GM18511 (cell line): ENCODE measurements at regions not wholly inside any gene's neighbourhood (a gene's known extent, or its start where the extent isn't known, plus 50 kb on each side); places are given as distances from the start of the nearest gene placed in this dataset.
A peak's percentile ranks its signal among the peaks of the same experiment; 100 is the strongest.
"Not testable (repeated sequence)": the region's sequence is repeated elsewhere in the genome, so short reads cannot be mapped to it uniquely, and the experiment has no call there.

ENCODE experiments used
- ATAC-seq: cut with Tn5 transposase; IDR thresholded peaks from one replicate; pipeline ENCODE4 v1.9.1; 2021; ENCODE audit warnings: mild to moderate bottlenecking, moderate library complexity; ENCODE audit not compliant: unreplicated experiment

DNA sequence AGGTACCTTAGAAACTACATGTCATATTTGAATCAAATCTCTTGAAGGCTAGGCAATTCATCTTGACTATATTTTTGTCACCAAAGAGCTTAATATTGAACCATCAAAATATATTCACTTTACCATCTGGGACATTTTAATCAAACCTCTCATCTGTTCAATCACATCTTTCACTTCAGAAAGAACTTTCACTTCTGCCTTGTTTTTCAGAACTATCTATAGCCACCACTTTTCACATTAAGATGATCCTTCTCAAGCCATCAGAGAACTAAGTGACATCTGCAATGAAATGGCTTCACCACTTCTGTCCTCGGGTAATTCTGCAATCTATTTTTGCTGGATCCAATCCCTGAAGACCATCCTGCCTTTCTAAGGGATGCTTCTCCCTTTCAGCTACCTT is 57.8 kb downstream of the OR2B2 start:
- no peak for ATAC-seq

DNA sequence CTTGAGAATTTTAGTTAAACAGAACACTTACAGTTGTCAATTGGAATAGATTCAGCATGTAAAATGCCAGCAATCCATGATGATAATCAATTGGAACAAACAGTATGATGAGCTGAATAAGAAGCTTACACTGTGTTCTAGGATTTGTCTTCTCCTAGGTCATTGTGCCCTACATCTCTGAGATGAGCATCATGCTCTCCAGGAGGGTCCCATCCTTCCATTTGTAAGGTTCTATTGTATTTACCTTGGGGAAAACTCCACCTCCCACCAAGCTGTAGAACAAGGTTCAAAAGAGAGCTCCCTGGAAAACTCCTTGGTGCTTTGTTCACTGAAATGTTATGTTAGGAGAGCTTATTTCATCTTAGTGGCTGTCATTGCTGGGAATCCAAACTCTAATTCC is 60.8 kb downstream of the OR2B2 start:
- ATAC-seq, result no peak

DNA sequence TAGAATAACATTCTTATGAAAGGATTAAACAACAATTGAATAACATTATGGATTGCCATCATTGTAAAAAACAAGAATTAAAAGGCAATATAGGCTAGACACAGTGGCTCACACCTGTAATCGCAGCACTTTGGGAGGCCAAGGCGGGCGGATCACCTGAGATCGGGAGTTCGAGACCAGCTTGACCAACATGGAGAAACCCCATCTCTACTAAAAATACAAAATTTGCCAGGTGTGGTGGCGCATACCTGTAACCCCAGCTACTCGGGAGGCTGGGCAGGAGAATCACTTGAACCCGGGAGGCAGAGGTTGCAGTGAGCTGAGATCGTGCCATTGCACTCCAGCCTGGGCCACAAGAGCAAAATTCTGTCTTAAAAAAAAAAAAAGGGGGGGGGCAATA is 63.2 kb downstream of the OR2B2 start:
- not testable (repeated sequence) for ATAC-seq

DNA sequence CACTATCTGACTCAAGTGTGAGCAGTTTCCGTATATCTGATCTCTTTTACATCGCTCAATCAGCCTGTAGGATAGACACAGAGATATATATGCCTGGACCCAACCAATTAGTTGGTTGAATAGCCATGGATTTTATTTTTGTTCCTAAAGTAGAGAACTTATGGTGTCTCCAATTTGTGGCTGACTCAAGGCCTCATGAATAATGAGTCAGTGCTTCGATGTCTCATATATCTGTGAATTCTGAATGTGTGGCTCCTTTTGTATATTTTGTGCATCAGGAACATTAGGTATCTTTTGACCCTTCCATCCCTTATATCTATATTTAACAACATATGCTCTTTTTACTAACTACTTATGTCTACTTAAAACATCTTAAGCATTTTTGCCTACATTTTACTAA is 64.5 kb downstream of the OR2B2 start:
- ATAC-seq, result no peak

DNA sequence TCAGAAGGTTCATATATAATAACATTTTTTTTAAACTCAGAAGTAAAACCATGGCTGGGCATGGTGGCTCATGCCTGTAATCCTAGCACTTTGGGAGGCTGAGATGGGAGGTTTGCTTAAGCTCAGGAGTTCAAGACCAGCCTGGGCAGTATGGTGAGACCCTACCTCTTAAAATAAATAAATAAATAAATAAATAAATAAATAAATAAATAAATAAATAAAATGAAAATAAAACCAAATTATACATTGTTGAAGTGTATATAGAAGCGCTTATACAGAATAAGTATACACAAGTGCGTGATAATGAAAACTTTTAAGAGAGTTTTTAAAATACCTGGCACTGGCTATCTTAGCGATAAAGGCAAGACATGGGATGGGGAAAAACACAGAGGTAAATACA is 71.6 kb downstream of the OR2B2 start:
- no peak for ATAC-seq

DNA sequence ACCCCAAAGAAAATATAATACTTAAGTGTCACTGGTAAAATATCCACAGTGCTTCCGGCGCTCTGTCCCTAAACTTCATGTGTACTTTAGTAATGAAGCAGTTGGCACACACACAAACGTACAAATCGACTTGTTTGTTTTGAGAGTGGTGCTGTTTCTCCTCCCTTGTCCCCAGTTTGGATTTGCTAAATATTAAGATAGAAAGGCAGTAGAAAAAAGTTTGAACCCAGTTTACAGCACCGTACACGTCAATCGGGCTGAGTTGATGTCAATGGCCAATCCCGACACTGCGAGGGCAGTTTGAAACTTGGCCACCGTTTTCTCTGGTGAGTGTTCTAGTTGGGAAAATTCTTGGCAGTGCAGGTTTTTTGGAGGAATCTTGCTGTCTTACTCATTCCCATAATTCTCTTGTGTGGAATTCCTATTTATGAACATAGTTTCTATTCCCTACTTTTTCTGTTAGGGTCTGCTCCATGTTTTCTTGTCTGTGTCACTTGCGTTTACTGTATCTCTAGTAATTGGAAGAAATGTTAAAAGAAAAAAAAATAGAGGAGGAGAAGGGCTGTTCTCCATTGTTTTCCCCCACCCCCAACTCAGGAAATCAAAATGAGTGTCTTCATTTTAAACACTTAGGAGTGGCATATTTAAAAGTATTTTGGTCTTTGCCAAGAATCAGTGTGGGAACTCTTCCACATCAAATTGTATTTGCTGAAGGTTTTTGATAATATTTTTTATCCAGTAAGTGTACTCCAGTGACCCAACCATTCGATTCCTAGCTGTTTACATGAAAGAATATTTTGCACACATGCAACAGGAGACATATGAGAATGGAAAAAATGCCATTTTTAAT is 72.3 kb downstream of the OR2B2 start:
- no peak for ATAC-seq

DNA sequence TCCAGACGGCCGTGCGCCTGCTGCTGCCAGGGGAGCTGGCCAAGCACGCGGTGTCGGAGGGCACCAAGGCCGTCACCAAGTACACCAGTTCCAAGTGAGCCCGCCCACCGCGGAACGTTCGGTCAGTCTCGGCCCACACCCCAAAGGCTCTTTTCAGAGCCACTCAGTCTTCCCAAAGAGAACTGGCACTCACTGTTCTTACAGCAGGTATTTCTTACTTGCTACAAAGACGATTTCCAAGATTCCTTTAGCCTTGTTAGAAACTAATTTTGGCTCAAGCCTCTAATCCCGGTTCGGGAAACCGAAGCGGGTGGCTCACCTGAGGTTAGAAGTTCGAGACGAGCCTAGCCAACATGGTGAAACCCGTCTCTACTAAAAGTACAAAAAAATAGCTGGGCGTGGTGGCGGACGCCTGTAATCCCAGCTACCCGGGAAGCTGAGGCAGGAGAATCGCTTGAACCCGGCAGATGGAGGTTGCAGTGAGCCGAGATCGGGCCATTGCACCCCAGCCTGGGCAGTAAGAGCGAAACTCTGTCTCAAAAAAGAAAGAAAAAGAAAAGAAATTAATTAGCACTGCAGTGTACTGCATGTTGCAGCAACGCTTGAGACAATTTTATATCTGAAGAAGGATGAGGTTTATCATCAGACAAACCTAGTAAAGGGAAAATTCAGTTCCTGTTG is 73.1 kb downstream of the OR2B2 start:
- ATAC-seq, result peak; percentile 20

DNA sequence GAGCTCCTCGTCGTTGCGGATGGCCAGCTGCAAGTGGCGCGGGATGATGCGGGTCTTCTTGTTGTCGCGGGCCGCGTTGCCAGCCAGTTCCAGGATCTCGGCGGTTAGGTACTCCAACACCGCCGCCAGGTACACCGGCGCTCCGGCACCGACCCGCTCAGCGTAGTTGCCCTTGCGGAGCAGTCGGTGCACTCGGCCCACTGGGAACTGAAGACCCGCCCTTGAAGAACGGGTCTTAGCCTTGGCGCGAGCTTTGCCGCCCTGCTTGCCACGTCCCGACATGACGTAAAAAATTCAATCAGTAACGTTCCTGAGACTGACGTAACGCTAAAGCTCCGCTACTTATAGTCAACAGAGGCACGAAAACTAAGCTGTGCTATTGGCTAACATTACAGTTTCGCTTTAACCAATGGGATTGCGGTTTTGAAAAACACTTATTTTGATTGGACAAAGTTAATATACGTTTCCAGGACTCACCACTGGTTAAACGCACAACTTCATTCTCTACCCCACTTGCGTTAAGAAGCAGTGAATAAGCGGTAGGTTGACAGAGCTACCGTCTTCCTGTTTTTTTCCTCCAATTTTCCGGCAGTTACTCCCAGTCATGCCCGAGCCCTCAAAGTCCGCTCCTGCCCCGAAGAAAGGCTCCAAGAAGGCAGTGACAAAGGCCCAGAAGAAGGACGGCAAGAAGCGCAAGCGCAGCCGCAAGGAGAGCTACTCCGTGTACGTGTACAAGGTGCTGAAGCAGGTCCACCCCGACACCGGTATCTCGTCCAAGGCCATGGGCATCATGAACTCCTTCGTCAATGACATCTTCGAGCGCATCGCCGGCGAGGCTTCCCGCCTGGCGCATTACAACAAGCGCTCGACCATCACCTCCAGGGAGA is 73.9 kb downstream of the OR2B2 start:
- ATAC-seq, result peak; percentile 82

DNA sequence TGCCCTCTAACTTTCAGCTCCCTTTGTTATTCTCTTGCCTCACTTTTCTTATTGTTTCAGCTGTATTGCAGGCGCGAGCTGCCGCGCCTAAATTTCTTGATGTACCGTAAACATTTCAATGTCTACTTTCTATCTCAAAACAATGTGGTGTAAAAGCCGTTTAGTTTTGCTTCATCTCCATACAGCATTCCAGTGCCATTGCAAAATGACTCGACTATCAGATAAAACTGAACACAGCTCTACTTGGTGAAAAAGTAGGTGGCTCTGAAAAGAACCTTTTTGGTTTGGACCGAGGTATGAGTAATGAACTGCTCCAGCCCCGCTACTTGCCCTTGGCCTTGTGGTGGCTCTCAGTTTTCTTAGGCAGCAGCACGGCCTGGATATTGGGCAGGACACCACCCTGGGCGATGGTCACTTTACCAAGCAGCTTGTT is 74.6 kb downstream of the OR2B2 start:
- ATAC-seq, result no peak

DNA sequence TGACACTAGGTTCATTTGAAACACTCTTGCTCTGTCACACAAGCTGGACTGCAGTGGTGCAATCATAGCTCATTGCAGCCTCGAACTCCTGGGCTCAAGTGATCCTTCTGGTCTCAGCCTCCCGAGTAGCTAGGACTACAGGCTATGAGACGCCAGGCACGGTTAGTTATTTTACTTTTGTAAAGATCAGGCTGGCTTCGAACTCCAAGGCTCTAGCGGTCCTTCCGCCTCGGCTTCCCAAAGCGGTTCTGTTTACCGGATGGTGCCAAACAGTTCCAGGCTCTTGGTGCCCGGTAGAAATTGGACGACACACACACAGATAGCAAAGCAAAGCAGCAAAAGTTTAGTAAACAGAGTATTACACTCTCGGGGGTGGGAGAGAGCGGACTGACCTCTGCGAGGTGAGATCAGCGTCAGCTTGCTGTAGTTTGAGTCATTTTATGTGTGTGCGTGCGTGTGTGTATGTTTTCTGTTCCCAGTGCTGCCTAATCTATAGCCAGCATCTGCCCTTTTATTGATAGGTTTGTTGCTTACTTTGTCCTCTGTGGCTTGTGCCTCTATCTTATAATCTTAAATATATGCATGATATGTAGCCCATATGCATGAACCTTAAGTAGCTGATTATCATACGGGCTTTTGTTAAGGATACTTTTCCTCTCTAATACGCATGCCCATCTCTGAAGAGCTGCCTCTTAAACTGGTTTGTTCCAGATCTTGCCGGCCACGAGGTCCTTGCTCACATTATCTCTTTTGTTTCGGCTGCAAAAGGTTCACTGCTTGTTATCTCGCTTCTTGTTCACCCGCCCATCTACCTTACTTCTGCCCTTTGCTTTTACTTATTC is 75.2 kb downstream of the OR2B2 start:
- peak; percentile 40 for ATAC-seq

DNA sequence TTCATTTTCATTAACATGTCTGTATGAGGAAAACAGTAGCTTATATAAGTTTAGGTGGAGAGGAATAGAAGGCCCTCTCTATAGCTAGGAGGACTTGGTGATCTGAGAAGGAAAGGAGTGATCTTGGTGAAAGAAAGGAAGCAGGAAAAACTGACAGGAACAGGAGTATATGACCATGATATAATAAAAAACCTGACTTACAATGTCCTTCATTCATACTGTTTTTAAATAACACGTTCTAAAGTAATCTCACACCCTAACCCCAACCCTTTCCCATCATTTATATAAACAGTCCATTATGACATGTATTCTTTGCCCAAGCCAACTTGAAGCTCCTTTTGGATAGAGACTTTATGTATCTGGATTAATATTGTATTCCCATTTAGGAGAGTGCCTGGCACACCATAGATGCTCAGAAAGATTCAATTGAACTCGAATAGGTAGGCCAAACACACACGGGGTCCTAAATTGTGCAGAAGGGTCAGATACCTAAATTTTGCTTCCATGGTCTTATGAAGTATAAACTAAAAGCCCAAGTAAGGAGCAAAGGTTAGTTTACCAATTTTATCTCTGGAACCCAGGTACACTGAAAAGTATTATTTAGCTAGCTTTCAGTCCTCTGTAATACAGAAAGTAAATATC is 75.9 kb downstream of the OR2B2 start:
- ATAC-seq, result no peak

DNA sequence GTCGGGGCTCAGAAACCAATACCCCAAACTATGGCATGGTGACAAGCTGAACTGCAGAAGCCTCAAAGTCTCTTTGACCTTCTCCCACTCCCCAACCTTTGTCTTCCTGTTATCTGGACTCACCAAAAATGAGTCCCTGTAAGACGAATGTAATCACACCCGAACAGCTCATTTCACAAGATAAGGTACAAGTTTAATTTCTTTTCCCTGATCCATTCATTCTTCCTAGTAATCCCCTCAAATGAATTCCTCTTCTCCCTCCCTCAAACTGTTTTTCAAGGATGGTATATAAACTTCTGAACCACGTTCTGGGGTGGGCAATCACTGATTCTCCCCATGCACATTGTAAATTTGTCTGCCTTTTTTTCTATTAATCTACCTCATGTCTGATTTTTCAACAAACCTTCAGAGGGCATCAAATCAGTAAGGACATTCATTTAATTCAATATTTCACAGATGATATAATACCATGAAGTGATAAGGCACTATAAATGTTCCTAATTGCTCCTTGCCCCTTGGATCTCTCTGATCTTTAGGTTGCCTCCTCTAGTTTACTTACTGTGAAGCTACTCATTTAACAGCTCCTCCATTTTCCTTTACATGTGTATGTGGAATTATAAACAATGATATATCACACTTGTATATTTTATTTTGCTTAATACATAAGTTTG is 77.2 kb downstream of the OR2B2 start:
- no peak for ATAC-seq

DNA sequence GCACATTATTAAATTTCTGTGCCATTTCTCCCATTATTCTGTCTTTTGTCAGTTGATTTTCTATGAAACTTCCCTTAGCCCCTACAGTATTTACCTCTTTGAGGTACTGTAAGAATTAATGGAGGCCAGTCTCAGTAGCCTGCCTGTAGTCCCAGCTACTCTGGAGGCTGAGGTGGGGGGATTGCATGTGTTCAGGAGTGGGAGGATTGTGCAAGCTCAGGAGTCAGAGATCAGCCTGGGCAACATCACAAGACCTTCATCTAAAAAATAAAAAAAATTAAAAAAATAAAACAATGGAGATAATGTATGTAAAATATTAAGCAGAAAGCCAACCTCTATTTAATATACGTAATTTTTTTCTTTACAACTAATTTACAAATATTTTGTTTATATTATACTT is 77.8 kb downstream of the OR2B2 start:
- ATAC-seq, result no peak

DNA sequence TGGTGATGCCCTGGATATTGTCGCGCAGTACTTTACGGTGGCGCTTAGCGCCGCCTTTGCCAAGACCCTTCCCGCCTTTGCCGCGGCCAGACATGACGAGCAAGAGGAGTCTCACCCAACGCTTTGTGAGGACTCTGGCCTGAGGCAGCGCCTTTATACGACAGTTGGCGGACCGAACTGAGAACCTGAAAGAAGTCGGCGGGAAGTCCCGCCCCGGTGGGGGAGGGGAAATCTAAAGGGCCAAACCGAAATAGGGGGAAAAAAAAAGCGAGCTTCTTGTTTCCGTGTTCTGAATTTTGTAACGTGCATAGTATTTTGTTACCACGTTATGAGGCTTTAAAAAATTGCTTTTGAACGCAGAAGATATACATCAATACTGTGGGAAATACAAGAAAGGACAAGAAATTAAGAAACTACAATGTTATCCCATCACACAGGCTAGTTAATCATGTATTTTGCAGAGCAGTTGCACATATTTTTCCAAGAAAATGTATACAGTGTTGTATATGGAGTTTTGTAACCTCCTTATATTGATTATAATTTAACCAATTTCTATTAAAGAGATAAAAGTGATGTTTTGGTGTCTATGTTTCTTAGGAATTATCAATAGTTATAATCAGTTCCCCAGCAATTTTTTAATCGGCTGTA is 80.6 kb downstream of the OR2B2 start:
- ATAC-seq, result peak; percentile 81

DNA sequence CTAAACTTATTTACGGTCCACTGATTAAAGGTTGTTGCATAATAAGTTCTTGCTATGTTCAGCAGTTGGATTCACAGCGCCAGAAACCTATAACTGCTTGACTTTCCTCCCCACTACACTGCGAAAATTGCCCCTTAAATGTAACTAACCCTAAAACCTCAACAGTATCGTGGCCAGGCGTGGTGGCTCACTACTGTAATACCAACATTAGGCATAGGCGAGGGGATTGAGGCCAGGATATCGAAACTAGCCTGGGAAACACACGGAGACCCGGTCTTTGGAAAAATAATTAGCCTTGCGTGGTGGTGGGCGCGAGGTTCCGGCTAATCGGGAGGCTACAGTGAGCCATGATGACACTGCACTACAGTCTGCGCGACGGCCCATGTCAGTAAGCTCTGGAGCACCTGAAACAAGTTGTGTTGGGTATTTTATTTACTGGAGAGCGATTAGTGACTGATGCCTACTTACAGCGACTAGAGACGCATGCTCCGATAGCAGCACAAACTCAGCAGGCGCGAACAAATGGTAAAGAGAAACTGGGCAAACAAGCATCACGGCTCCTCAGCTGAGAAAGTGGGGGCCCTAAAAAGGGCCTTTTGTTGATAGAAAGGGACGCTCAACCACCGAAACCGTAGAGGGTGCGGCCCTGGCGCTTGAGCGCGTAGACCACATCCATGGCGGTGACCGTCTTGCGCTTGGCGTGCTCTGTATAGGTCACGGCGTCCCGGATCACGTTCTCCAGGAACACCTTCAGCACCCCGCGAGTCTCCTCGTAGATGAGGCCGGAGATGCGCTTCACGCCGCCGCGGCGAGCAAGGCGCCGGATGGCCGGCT is 81.4 kb downstream of the OR2B2 start:
- peak; percentile 77 for ATAC-seq

DNA sequence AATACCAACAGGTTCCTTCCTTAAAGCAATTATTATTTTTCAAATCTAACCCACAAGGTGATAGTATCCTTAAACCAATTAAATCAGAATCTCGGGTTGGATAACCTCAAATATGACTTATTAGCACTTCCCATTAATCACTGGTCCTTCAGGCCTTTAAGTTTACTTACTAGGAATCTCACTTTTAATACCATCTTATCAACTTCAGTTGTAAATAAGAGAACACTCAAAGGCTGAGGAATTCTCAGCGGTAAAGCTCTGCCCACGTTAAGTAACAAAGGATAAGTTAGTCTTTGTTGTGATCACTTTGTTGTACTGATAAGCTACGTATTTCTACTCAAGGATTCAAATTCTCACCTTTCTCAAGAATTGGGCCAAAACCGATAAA is 82.0 kb downstream of the OR2B2 start:
- ATAC-seq, result no peak

DNA sequence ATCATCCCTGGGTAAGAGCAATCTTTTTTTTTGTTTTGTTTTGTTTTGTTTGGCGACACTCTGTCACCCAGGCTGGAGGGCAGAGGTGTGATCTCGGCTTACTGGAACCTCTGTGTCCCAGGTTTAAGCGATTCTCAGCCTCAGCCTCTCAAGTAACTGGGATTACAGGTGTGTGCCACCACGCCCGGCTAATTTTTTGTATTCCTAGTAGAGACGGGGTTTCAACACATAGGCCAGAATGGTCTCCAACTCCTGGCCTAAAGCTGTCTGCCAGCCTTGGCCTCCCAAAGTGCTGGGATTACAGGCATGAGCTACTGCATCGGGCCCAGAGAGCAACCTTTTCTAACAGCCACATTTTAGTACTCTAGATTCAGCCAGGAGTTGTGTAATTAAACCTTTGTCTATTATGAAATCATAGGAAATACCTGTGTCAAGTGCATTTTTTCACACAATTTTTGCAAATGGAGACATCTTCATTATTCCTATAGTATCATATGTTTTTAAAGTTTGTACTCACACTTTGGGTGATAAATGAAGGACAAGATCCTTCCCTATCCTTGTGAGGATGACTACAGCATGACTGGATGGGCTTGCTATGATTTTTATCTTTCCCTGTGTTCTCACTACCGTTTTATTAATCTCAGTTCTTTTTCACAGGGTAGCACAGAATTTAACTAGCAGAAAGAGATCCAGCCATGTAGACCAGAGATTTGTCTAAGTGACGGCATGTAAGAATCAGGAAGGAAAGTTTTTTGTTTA is 82.6 kb downstream of the OR2B2 start:
- no peak for ATAC-seq
